GM12878 (cell line): ENCODE measurements at regions not wholly inside any gene's neighbourhood (a gene's known extent, or its start where the extent isn't known, plus 50 kb on each side); places are given as distances from the start of the nearest gene placed in this dataset.

Experiments used
- ATAC-seq: fragments of 200-7000 bp; cut with Tn5 transposase; 3 replicates; pipeline ENCODE4 v1.9.1; 2020; ENCODE audit warnings: mild to moderate bottlenecking, moderate library complexity
- BruUV-seq: library from RNA; stranded (reverse); fragments of 400-500 nt; replicated peaks from 2 replicates; lab custom pipeline; 2021; lab: Mats Ljungman, UMichigan
- CTCF ChIA-PET: fragments of 300-600 bp; sonication (Branson Sonifier 250); formaldehyde crosslinking; extraction: SDS; loops from one replicate; lab custom pipeline; 2021; ENCODE audit warnings: inconsistent platforms; lab: Yijun Ruan, JAX
- POLR2A ChIA-PET: fragments of 350-600 bp; formaldehyde crosslinking; extraction: SDS; loops from one replicate; lab custom pipeline; 2021; ENCODE audit warnings: inconsistent platforms; lab: Charles Lee
- RAD21 ChIA-PET: fragments of 300-600 bp; sonication (Branson Sonifier 250); formaldehyde crosslinking; loops from one replicate; lab custom pipeline; 2023; ENCODE audit warnings: antibody characterized with exemption; ENCODE audit not compliant: unreplicated experiment; lab: Charles Lee
- SMC1A ChIA-PET: fragments of 300-600 bp; sonication (Branson Sonifier 250); formaldehyde crosslinking; loops from one replicate; lab custom pipeline; 2023; ENCODE audit not compliant: unreplicated experiment, uncharacterized antibody; lab: Charles Lee
- DNase-seq: peaks from one replicate; pipeline ENCODE4 v3.0.0-alpha.2; 2011; ENCODE audit warnings: low read depth, low spot score
- FAIRE-seq: peaks from 3 replicates; lab custom pipeline; 2011; peaks lifted over from hg19 to GRCh38; lab: Jason Lieb, UNC
- H2AFZ ChIP-seq: 2 replicates; pipeline ENCODE4 v1.6.0; 2011; ENCODE audit warnings: low read depth, low read length, control low read depth; ENCODE audit not compliant: control insufficient read depth
- H3K27ac ChIP-seq: 2 replicates; pipeline ENCODE4 v1.5.1; 2011; ENCODE audit warnings: control low read depth; ENCODE audit not compliant: control insufficient read depth, insufficient read depth
- H3K27me3 ChIP-seq, 2 experiments: replicated peaks in 1 of 2; 2 replicates each; pipeline versions ENCODE4 v1.6.0 to v1.6.1; 2011; ENCODE audit warnings: low read length in 1 of 2; ENCODE audit not compliant: control insufficient read depth in 2 of 2, insufficient read depth in 2 of 2
- H3K36me3 ChIP-seq, 2 experiments: 2 replicates each; pipeline ENCODE4 v1.5.1; 2011; ENCODE audit warnings: low read length in 1 of 2; ENCODE audit not compliant: control insufficient read depth in 2 of 2, insufficient read depth in 2 of 2
- H3K4me1 ChIP-seq: 2 replicates; pipeline ENCODE4 v1.6.1; 2011; ENCODE audit warnings: mild to moderate bottlenecking, low read length, moderate library complexity, mixed read lengths; ENCODE audit not compliant: control insufficient read depth, insufficient read depth
- H3K4me2 ChIP-seq: 2 replicates; pipeline ENCODE4 v1.6.0; 2011; ENCODE audit warnings: control low read depth; ENCODE audit not compliant: control insufficient read depth, insufficient read depth
- H3K4me3 ChIP-seq: fragments of 200-600 bp; sonication (generic); 2 replicates; pipeline ENCODE4 v1.5.1; 2016
- H3K79me2 ChIP-seq: 2 replicates; pipeline ENCODE4 v1.6.0; 2011; ENCODE audit warnings: low read length; ENCODE audit not compliant: control insufficient read depth, insufficient read depth
- H3K9ac ChIP-seq: 2 replicates; pipeline ENCODE4 v1.8.0; 2011; ENCODE audit warnings: low read length, control low read depth, mixed read lengths; ENCODE audit not compliant: control insufficient read depth, insufficient read depth
- H3K9me3 ChIP-seq: replicated peaks from 3 replicates; pipeline ENCODE4 v1.5.1; 2011; ENCODE audit warnings: mild to moderate bottlenecking, low read length; ENCODE audit not compliant: control insufficient read depth, insufficient read depth
- H4K20me1 ChIP-seq: 2 replicates; pipeline ENCODE4 v1.6.0; 2011; ENCODE audit not compliant: control insufficient read depth, insufficient read depth
- EZH2 ChIP-seq: IDR thresholded peaks from 2 replicates; pipeline ENCODE4 v1.6.1; 2012; ENCODE audit warnings: low read depth, mild to moderate bottlenecking, control low read depth, inconsistent platforms, low read length, borderline replicate concordance; ENCODE audit not compliant: control insufficient read depth
- KLF5 ChIP-seq: fragments of 450-650 bp; IDR thresholded peaks from 2 replicates; pipeline ENCODE4 v1.6.1; 2014; ENCODE audit warnings: mild to moderate bottlenecking; ENCODE audit not compliant: partially characterized antibody
- NR2C1 ChIP-seq: fragments of 450-650 bp; IDR thresholded peaks from 2 replicates; pipeline ENCODE4 v1.6.1; 2017; ENCODE audit warnings: antibody characterized with exemption, mild to moderate bottlenecking, moderate library complexity
- POLR2A ChIP-seq: IDR thresholded peaks from 2 replicates; pipeline ENCODE4 v1.6.1; 2011; ENCODE audit warnings: low read depth, mild to moderate bottlenecking, low read length
- SMARCA5 ChIP-seq: fragments of 450-650 bp; IDR thresholded peaks from 2 replicates; pipeline ENCODE4 v1.6.1; 2017; ENCODE audit warnings: mild to moderate bottlenecking
- TAF1 ChIP-seq: IDR thresholded peaks from 2 replicates; pipeline ENCODE4 v1.6.1; 2011; ENCODE audit warnings: mild to moderate bottlenecking, low read depth, low read length, borderline replicate concordance
- TARDBP ChIP-seq: IDR thresholded peaks from 2 replicates; pipeline ENCODE4 v1.6.1; 2016; ENCODE audit warnings: borderline replicate concordance
- WRNIP1 ChIP-seq: IDR thresholded peaks from 2 replicates; pipeline ENCODE4 v1.6.1; 2011; ENCODE audit warnings: low read depth, low read length, improper control_type of control experiment, borderline replicate concordance
- WGBS: methylation state at CpG from one replicate; pipeline ENCODE4 v1.1.6; 2016; ENCODE audit warnings: low lambda C conversion rate; ENCODE audit not compliant: insufficient replicate concordance, insufficient coverage; ENCODE audit errors: missing lambda C conversion rate; 5-methylcytosine and 5-hydroxymethylcytosine counted together
- in situ Hi-C: fragments of 300-500 bp; cut with MboI; formaldehyde crosslinking; loops from 9 replicates; pipeline ENCODE4 v1.14.3; 2018; ENCODE audit warnings: mixed read lengths
- intact Hi-C: fragments of 100-400 bp; cut with micrococcal nuclease; formaldehyde crosslinking; loops from one replicate; pipeline ENCODE4 v1.14.2; 2022; ENCODE audit not compliant: unreplicated experiment
- TF ChIP-seq, protein P1 (sequence below): fragments of 450-650 bp; IDR thresholded peaks from 2 replicates; pipeline ENCODE4 v1.6.1; 2017; ENCODE audit warnings: mild to moderate bottlenecking, moderate library complexity
- TF ChIP-seq, protein P2 (sequence below): IDR thresholded peaks from 2 replicates; pipeline ENCODE4 v1.6.1; 2011; ENCODE audit warnings: low read depth, mild to moderate bottlenecking, low read length, moderate library complexity, borderline replicate concordance; ENCODE audit errors: extremely low read depth

DNA sequence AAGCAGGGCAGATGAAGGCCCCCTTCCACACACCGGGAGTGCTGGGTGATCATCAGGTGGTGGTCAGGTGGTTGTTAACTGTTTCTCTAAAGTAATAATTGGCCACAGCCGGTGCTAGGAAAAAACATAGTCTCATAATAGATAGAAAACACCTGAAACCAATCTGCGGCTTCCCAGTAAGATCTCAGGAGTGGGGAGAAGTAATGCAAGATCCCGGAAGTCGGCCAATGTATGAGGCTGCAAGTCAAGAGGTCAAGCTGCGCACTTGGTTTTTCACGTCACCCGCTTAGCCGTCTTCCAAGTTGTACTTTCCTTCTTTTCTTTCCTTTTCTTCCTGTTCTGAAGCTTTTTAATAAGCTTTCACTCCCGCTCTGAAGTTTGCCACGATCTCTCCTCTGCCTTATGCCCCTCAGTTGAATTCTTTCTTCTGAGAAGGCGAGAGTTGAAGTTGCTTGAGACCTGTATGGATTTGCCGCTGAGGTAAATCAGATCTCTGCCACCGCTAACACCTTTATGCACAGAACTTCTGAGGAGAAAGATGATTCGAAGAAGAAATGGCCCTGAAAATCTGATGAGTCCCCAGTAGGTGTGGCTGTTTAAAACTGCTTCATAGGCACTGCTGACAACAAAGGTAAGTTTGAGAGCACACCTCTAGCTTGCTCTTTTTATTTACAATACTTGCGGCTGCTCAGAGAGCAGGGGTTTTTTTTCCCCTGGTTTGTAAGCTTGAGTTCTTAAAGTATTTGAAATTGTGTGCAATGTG, 406.6 kb downstream of the FAM170A start:
- Histone ChIP-seq H3K27me3 (no peaks in the 10 kb centered on the region), H2AFZ (no peak overlapping the region), H3K9ac (no peak overlapping the region), H3K4me3 (no peak overlapping the region), H3K36me3 (no peaks in the 10 kb centered on the region), H3K4me1 (no peaks in the 10 kb centered on the region), H3K27ac (no peak overlapping the region), H4K20me1 (no peaks in the 10 kb centered on the region), H3K4me2 (no peak overlapping the region), H3K9me3 (no peaks in the 10 kb centered on the region), H3K79me2 (no peaks in the 10 kb centered on the region)
- no peak for FAIRE-seq
- SMC1A ChIA-PET = no interaction called here
- CTCF ChIA-PET = no interaction called here
- TF ChIP-seq, protein P1, sequence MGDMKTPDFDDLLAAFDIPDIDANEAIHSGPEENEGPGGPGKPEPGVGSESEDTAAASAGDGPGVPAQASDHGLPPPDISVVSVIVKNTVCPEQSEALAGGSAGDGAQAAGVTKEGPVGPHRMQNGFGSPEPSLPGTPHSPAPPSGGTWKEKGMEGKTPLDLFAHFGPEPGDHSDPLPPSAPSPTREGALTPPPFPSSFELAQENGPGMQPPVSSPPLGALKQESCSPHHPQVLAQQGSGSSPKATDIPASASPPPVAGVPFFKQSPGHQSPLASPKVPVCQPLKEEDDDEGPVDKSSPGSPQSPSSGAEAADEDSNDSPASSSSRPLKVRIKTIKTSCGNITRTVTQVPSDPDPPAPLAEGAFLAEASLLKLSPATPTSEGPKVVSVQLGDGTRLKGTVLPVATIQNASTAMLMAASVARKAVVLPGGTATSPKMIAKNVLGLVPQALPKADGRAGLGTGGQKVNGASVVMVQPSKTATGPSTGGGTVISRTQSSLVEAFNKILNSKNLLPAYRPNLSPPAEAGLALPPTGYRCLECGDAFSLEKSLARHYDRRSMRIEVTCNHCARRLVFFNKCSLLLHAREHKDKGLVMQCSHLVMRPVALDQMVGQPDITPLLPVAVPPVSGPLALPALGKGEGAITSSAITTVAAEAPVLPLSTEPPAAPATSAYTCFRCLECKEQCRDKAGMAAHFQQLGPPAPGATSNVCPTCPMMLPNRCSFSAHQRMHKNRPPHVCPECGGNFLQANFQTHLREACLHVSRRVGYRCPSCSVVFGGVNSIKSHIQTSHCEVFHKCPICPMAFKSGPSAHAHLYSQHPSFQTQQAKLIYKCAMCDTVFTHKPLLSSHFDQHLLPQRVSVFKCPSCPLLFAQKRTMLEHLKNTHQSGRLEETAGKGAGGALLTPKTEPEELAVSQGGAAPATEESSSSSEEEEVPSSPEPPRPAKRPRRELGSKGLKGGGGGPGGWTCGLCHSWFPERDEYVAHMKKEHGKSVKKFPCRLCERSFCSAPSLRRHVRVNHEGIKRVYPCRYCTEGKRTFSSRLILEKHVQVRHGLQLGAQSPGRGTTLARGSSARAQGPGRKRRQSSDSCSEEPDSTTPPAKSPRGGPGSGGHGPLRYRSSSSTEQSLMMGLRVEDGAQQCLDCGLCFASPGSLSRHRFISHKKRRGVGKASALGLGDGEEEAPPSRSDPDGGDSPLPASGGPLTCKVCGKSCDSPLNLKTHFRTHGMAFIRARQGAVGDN = no peak
- TF ChIP-seq TAF1 (no peak), SMARCA5 (no peak), NR2C1 (no peak), POLR2A (no peak), EZH2 (no peak), WRNIP1 (no peak), KLF5 (no peak), TARDBP (no peak)
- TF ChIP-seq, protein P2, sequence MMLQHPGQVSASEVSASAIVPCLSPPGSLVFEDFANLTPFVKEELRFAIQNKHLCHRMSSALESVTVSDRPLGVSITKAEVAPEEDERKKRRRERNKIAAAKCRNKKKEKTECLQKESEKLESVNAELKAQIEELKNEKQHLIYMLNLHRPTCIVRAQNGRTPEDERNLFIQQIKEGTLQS = no peak
- intact Hi-C loops (no loop called here), in situ Hi-C loops (no loop called here)
- no TSS peak for BruUV-seq
- POLR2A ChIA-PET = no interaction called here
- no peak for ATAC-seq
- DNase-seq = no peak
- RAD21 ChIA-PET = no interaction called here
- WGBS = 59% methylated on average over 16 of the region's 16 CpGs
